ENCODE measurements at regions not wholly inside any gene's neighbourhood (a gene's known extent, or its start where the extent isn't known, plus 50 kb on each side); places are given as distances from the start of the nearest gene placed in this dataset.

DNA sequence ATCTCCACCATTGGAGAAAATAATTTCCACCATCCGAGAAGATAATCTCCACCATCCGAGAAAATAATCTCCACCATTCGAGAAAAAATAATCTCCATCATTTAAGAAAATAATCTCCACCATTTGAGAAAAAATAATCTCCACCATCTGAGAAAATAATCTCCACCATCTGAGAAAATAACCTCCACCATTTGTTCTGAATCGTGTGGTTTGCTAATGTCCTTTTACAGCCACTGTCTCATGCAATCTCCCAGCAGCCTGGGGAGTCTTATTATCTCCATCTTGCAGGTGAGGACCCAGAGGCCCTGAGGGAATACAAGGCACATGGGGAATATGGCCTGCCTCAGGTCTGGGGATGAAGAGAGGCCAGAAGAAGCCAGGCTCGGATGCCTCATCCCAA is 54.1 kb upstream of the TCF20 start:
- no peak for TF ChIP-seq POLR2AphosphoS5 (IDR thresholded peaks at IDR 0.05; ENCODE audit: borderline replicate concordance, low read depth, low read length)
- no peak for TF ChIP-seq EZH2 (IDR thresholded peaks at IDR 0.05)
- no peak for TF ChIP-seq FOXP2 (optimal IDR thresholded peaks at IDR 0.05; ENCODE audit: control extremely low read depth, extremely low read length, insufficient read depth)
